ENCODE measurements at regions not wholly inside any gene's neighbourhood (a gene's known extent, or its start where the extent isn't known, plus 50 kb on each side); places are given as distances from the start of the nearest gene placed in this dataset.

DNA sequence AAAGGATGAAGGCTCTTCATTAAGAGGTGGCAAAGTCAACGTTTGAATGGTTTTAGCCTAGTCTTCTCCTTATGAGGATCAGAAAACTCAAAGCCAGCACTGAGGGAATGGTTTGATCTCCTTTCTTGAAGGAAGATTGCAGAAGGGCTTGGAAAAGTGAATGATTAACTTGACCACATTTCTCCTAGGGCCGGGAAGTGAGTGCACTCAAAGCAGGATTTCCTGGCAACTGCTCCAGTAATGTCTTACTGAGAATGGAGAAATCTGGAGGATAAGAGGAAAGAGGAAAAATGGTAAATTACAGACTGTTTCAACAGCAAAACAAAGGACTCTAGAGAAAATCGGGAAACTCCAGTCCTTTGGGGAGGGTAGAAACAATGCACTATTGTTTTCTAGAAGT lies 189.0 kb upstream of the FOXA2 start:
- Histone ChIP-seq H2BK15ac (ENCODE audit: low read depth, low read length) (no peak overlapping the region), H3K23ac (ENCODE audit: insufficient read length, low read depth, low read length) (no peak overlapping the region), H3K23me2 (ENCODE audit: insufficient read length, low read depth, low read length, poor library complexity, severe bottlenecking) (no peaks in the 10 kb centered on the region), H3K4ac (ENCODE audit: low read depth, low read length) (no peak overlapping the region), H3K27me3 (ENCODE audit: insufficient read depth, low read length) (no peaks in the 10 kb centered on the region), H4K91ac (ENCODE audit: insufficient read length, low read depth, low read length) (no peak overlapping the region), H2BK5ac (ENCODE audit: insufficient read length, low read length) (no peak overlapping the region), H3K79me2 (ENCODE audit: insufficient read depth, low read length) (no peaks in the 10 kb centered on the region; the same call in 1 of the 2 replicates), H3K79me1 (ENCODE audit: insufficient read depth, low read depth, low read length, poor library complexity, severe bottlenecking) (no peaks in the 10 kb centered on the region), H2BK20ac (ENCODE audit: low read depth, low read length, poor library complexity, severe bottlenecking) (no peak overlapping the region), H4K5ac (ENCODE audit: insufficient read length, low read depth, low read length) (no peak overlapping the region), H3K4me2 (ENCODE audit: insufficient read depth, insufficient read length, low read length) (no peak overlapping the region), H3K27ac (ENCODE audit: insufficient read length, low read depth, low read length) (no peak overlapping the region), H3K56ac (ENCODE audit: insufficient read length, low read depth, low read length) (no peak overlapping the region), H2AK5ac (ENCODE audit: insufficient read length, low read length) (no peak overlapping the region), H2BK12ac (ENCODE audit: insufficient read length, low read depth, low read length) (no peak overlapping the region), H2AFZ (ENCODE audit: low read length) (no peak overlapping the region), H3K4me1 (ENCODE audit: insufficient read depth, low read length) (no peaks in the 10 kb centered on the region), H3K9me3 (ENCODE audit: control insufficient read depth, low read depth, low read length) (no peaks in the 10 kb centered on the region), H3K18ac (ENCODE audit: insufficient read length, low read depth, low read length) (no peak overlapping the region), H3K14ac (ENCODE audit: insufficient read depth, low read length) (no peak overlapping the region), H3T11ph (ENCODE audit: low read length) (no peak overlapping the region), H4K20me1 (ENCODE audit: control insufficient read depth, insufficient read depth, insufficient read length) (no peaks in the 10 kb centered on the region), H2BK120ac (ENCODE audit: low read depth, low read length, poor library complexity, severe bottlenecking) (no peak overlapping the region), H4K8ac (replicated peaks; ENCODE audit: insufficient read length, low read depth, low read length) (no peak overlapping the region), H3K9ac (ENCODE audit: extremely low read depth, insufficient read length, low read length) (no peak overlapping the region)
- H3K27ac Mint-ChIP-seq, result no peak overlapping the region
- peaks cover 3 to 5% of the 10 kb centered on the region in 2 experiments; a peak in 3 of 4 replicates for H3K4me1 Mint-ChIP-seq
- WGBS (ENCODE audit: extremely low coverage, insufficient read length, low lambda C conversion rate), result no CpG with 5 or more reads among the region's 3 CpGs
- H3K4me3 Mint-ChIP-seq, result no peak overlapping the region
- peaks cover 9% of the 10 kb centered on the region for H3K27me3 Mint-ChIP-seq (ENCODE audit: low read depth)
- no peak for DNase-seq
- peaks cover 0 to 2% (median 0%) of the 10 kb centered on the region in 3 experiments; a peak in 1 of 7 replicates for H3K36me3 Mint-ChIP-seq (ENCODE audit: insufficient read depth in 1 of 3, low read depth in 3 of 3)
- peaks cover 7% of the 10 kb centered on the region in 2 experiments; a peak in 4 of 5 replicates for H3K9me3 Mint-ChIP-seq
- TF ChIP-seq, protein P1, sequence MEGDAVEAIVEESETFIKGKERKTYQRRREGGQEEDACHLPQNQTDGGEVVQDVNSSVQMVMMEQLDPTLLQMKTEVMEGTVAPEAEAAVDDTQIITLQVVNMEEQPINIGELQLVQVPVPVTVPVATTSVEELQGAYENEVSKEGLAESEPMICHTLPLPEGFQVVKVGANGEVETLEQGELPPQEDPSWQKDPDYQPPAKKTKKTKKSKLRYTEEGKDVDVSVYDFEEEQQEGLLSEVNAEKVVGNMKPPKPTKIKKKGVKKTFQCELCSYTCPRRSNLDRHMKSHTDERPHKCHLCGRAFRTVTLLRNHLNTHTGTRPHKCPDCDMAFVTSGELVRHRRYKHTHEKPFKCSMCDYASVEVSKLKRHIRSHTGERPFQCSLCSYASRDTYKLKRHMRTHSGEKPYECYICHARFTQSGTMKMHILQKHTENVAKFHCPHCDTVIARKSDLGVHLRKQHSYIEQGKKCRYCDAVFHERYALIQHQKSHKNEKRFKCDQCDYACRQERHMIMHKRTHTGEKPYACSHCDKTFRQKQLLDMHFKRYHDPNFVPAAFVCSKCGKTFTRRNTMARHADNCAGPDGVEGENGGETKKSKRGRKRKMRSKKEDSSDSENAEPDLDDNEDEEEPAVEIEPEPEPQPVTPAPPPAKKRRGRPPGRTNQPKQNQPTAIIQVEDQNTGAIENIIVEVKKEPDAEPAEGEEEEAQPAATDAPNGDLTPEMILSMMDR (conservative IDR thresholded peaks at IDR 0.05), result no peak
